Kidney epithelial cell (primary cell): ENCODE measurements at regions not wholly inside any gene's neighbourhood (a gene's known extent, or its start where the extent isn't known, plus 50 kb on each side); places are given as distances from the start of the nearest gene placed in this dataset.

Experiments
- DNase-seq: peaks from one replicate; pipeline ENCODE4 v3.0.0-alpha.2; 2010; ENCODE audit warnings: low read depth
- H3K27me3 ChIP-seq: 2 replicates; pipeline ENCODE4 v1.6.0; 2011; ENCODE audit warnings: low read length; ENCODE audit not compliant: control insufficient read depth, insufficient read depth
- H3K36me3 ChIP-seq: 2 replicates; pipeline ENCODE4 v1.5.1; 2011; ENCODE audit warnings: low read length; ENCODE audit not compliant: control insufficient read depth, insufficient read depth
- H3K4me3 ChIP-seq: 2 replicates; pipeline ENCODE4 v1.5.1; 2011; ENCODE audit warnings: low read depth, mild to moderate bottlenecking, control low read depth, low read length
- CTCF ChIP-seq: IDR thresholded peaks from 2 replicates; pipeline ENCODE4 v1.5.1; 2011; ENCODE audit warnings: mild to moderate bottlenecking, moderate library complexity, low read length, control low read depth, inconsistent platforms; ENCODE audit not compliant: insufficient read depth, poor library complexity, severe bottlenecking

GRCh38 chr1:80668372-80668771 is 1132.4 kb upstream of the ADGRL2 start:
- no peak overlapping the region for H3K4me3 ChIP-seq
- DNase-seq = no peak
- TF ChIP-seq CTCF = no peak
- H3K36me3 ChIP-seq = no peaks in the 10 kb centered on the region
- no peaks in the 10 kb centered on the region for H3K27me3 ChIP-seq

- no peaks in the 10 kb centered on the region for H3K27me3 ChIP-seq
- no peak for TF ChIP-seq CTCF
- no peak for DNase-seq
- H3K36me3 ChIP-seq = no peaks in the 10 kb centered on the region
- no peak overlapping the region for H3K4me3 ChIP-seq
Observed at GRCh38 chr1:80666073-80666472, 1134.7 kb upstream of the ADGRL2 start.

- TF ChIP-seq CTCF = no peak
- no peaks in the 10 kb centered on the region for H3K36me3 ChIP-seq
- DNase-seq = no peak
Observed at GRCh38 chr1:80659161-80659560, 1141.6 kb upstream of the ADGRL2 start.

GRCh38 chr1:80657707-80658106 is 1143.0 kb upstream of the ADGRL2 start:
- Histone ChIP-seq H3K36me3 (no peaks in the 10 kb centered on the region), H3K4me3 (no peak overlapping the region), H3K27me3 (no peaks in the 10 kb centered on the region)
- DNase-seq = no peak
- no peak for TF ChIP-seq CTCF

More at GRCh38 chr1:80659161-80659560, 1141.6 kb upstream of the ADGRL2 start:
- Histone ChIP-seq H3K4me3 (no peak overlapping the region), H3K27me3 (no peaks in the 10 kb centered on the region)

- no peak for TF ChIP-seq CTCF
- no peak for DNase-seq
- Histone ChIP-seq H3K4me3 (no peak overlapping the region), H3K36me3 (no peaks in the 10 kb centered on the region), H3K27me3 (no peaks in the 10 kb centered on the region)
Observed at GRCh38 chr1:80657044-80657643, 1143.6 kb upstream of the ADGRL2 start.

- Histone ChIP-seq H3K4me3 (no peak overlapping the region), H3K27me3 (no peaks in the 10 kb centered on the region), H3K36me3 (no peaks in the 10 kb centered on the region)
- DNase-seq = no peak
- TF ChIP-seq CTCF = no peak
Observed at GRCh38 chr1:80656641-80657040, 1144.1 kb upstream of the ADGRL2 start.
